K562 (cell line): ENCODE measurements at regions not wholly inside any gene's neighbourhood (a gene's known extent, or its start where the extent isn't known, plus 50 kb on each side); places are given as distances from the start of the nearest gene placed in this dataset.

ENCODE experiments used
- ATAC-seq: fragments of 200-7000 bp; cut with Tn5 transposase; 3 replicates; pipeline ENCODE4 v1.9.1; 2020; ENCODE audit warnings: moderate library complexity
- BruUV-seq: library from RNA; stranded (reverse); fragments of 400-500 nt; replicated peaks from 2 replicates; lab custom pipeline; 2021; lab: Mats Ljungman, UMichigan
- CTCF ChIA-PET: fragments of 300-600 bp; formaldehyde crosslinking; extraction: SDS; loops from one replicate; lab custom pipeline; 2021; ENCODE audit warnings: low intra/inter-chr PET ratio; lab: Yijun Ruan, JAX
- POLR2A ChIA-PET: fragments of 300-600, 350-650 bp; sonication (Branson Sonifier 250); formaldehyde crosslinking; extraction: SDS; loops from one replicate; lab custom pipeline; 2021; ENCODE audit warnings: antibody characterized with exemption, inconsistent platforms; lab: Yijun Ruan, JAX
- DNase-seq, 4 experiments: peaks; one replicate each; pipeline versions ENCODE4 v3.0.0 to v3.0.0-alpha.2; 2011 to 2018; ENCODE audit warnings: low spot score in 3 of 4, mixed read lengths in 3 of 4; ENCODE audit errors: extremely low read depth in 1 of 4
- FAIRE-seq: peaks from 2 replicates; lab custom pipeline; 2011; peaks lifted over from hg19 to GRCh38; lab: Jason Lieb, UNC
- H2AFZ ChIP-seq: 2 replicates; pipeline ENCODE4 v1.6.0; 2011; ENCODE audit warnings: low read depth, low read length, control low read depth, inconsistent platforms
- H3K27ac ChIP-seq: fragments of 200-600 bp; 3 replicates; pipeline ENCODE4 v1.8.0; 2011; ENCODE audit warnings: low read depth, mild to moderate bottlenecking, control low read depth, inconsistent platforms, low read length, moderate library complexity, mixed read lengths; ENCODE audit errors: extremely low read depth
- H3K27me3 ChIP-seq, 2 experiments: fragments of 300-600 bp in 1 of 2; 2 replicates in 1 of 2; 3 replicates in 1 of 2; pipeline versions ENCODE4 v1.6.0 to v1.8.0; 2011; ENCODE audit warnings: inconsistent platforms in 2 of 2, low read length in 2 of 2, mild to moderate bottlenecking in 1 of 2, mixed read lengths in 1 of 2, moderate library complexity in 1 of 2; ENCODE audit not compliant: control insufficient read depth in 2 of 2, insufficient read depth in 2 of 2
- H3K36me3 ChIP-seq: fragments of 300-600 bp; 3 replicates; pipeline ENCODE4 v1.8.0; 2011; ENCODE audit warnings: mild to moderate bottlenecking, low read length, inconsistent platforms; ENCODE audit not compliant: control insufficient read depth, insufficient read depth
- H3K4me1 ChIP-seq, 2 experiments: fragments of 200-600 bp in 1 of 2; replicated peaks in 1 of 2; 2 replicates in 1 of 2; 3 replicates in 1 of 2; pipeline versions ENCODE4 v1.5.1 to v1.8.0; 2011; ENCODE audit warnings: inconsistent platforms in 2 of 2, low read length in 2 of 2, mild to moderate bottlenecking in 1 of 2, mixed read lengths in 1 of 2, moderate library complexity in 1 of 2; ENCODE audit not compliant: control insufficient read depth in 2 of 2, insufficient read depth in 2 of 2
- H3K4me2 ChIP-seq: 2 replicates; pipeline ENCODE4 v1.6.1; 2011; ENCODE audit warnings: low read length, control low read depth, inconsistent platforms, mixed read lengths; ENCODE audit not compliant: insufficient read depth
- H3K4me3 ChIP-seq: fragments of 200-600 bp; sonication (generic), shearing (Covaris generic); 2 replicates; pipeline ENCODE4 v1.5.1; 2016; ENCODE audit warnings: control low read depth, inconsistent platforms
- H3K79me2 ChIP-seq: fragments of 200-600 bp; 3 replicates; pipeline ENCODE4 v1.8.0; 2011; ENCODE audit warnings: low read length, inconsistent platforms; ENCODE audit not compliant: control insufficient read depth, insufficient read depth
- H3K9ac ChIP-seq, 2 experiments: 2 replicates each; pipeline versions ENCODE4 v1.6.0 to v1.6.1; 2011; ENCODE audit warnings: low read depth in 2 of 2, low read length in 2 of 2, control low read depth in 1 of 2, inconsistent platforms in 1 of 2, mild to moderate bottlenecking in 1 of 2, mixed read lengths in 1 of 2; ENCODE audit not compliant: insufficient read depth in 1 of 2
- H3K9me1 ChIP-seq: one replicate; pipeline ENCODE4 v1.6.0; 2011; ENCODE audit warnings: inconsistent platforms, mild to moderate bottlenecking, low read length, moderate library complexity; ENCODE audit not compliant: control insufficient read depth, insufficient read depth
- H3K9me3 ChIP-seq: replicated peaks from 2 replicates; pipeline ENCODE4 v1.5.1; 2011; ENCODE audit warnings: low read depth, low read length, inconsistent platforms; ENCODE audit not compliant: control insufficient read depth, insufficient read depth
- H4K20me1 ChIP-seq: replicated peaks from 2 replicates; pipeline ENCODE4 v1.6.1; 2011; ENCODE audit warnings: low read length, inconsistent platforms, mixed read lengths; ENCODE audit not compliant: control insufficient read depth, insufficient read depth
- ARID1B ChIP-seq: fragments of 450-650 bp; IDR thresholded peaks from 2 replicates; pipeline ENCODE4 v1.6.1; 2016; ENCODE audit warnings: antibody characterized with exemption, mild to moderate bottlenecking, inconsistent platforms
- BACH1 ChIP-seq: fragments of 200-800 bp; sonication (Bioruptor generic); IDR thresholded peaks from 2 replicates; pipeline ENCODE4 v1.6.1; 2016; ENCODE audit warnings: missing genetic modification characterization, missing compliant biosample characterization
- C11orf30 ChIP-seq: fragments of 450-650 bp; IDR thresholded peaks from 2 replicates; pipeline ENCODE4 v1.6.1; 2016; ENCODE audit warnings: low read depth, mild to moderate bottlenecking
- DIDO1 ChIP-seq: fragments of 450-650 bp; IDR thresholded peaks from 2 replicates; pipeline ENCODE4 v1.6.1; 2016; ENCODE audit warnings: low read depth, missing biosample characterization, missing genetic modification characterization
- DPF2 ChIP-seq: fragments of 450-650 bp; IDR thresholded peaks from 2 replicates; pipeline ENCODE4 v1.6.1; 2016
- EWSR1 ChIP-seq: fragments of 450-650 bp; IDR thresholded peaks from 2 replicates; pipeline ENCODE4 v1.6.1; 2018; ENCODE audit warnings: borderline replicate concordance, mild to moderate bottlenecking, low read depth, moderate library complexity; ENCODE audit not compliant: partially characterized antibody
- FOXA3 ChIP-seq, 2 experiments: fragments of 450-650 bp in 1 of 2; sonication (generic) in 1 of 2; formaldehyde crosslinking; IDR thresholded peaks in 1 of 2; conservative IDR thresholded peaks in 1 of 2; 2 replicates each; pipeline versions ENCODE4 v1.4.0 to v1.8.0; 2020 to 2022; ENCODE audit warnings: mild to moderate bottlenecking in 2 of 2, missing genetic modification reagents in 1 of 2
- MAFF ChIP-seq: IDR thresholded peaks from 2 replicates; pipeline ENCODE4 v1.6.1; 2012; ENCODE audit warnings: low read length, improper control_type of control experiment
- MAFG ChIP-seq: fragments of 450-650 bp; conservative IDR thresholded peaks from 2 replicates; pipeline ENCODE4 v1.6.1; 2016; ENCODE audit warnings: missing genetic modification characterization, missing compliant biosample characterization
- MAFK ChIP-seq: IDR thresholded peaks from 2 replicates; pipeline ENCODE4 v1.6.1; 2011; ENCODE audit warnings: low read length, improper control_type of control experiment
- MYNN ChIP-seq, 2 experiments: sonication (generic); formaldehyde crosslinking in 1 of 2; IDR thresholded peaks; 2 replicates each; pipeline versions ENCODE4 v1.5.0 to v1.6.1; 2016 to 2020; ENCODE audit warnings: antibody characterized with exemption in 1 of 2, missing genetic modification reagents in 1 of 2
- NFE2 ChIP-seq: IDR thresholded peaks from 2 replicates; pipeline ENCODE4 v1.6.1; 2014; ENCODE audit warnings: antibody characterized with exemption, low read depth
- NONO ChIP-seq, 2 experiments: fragments of 200-400 bp in 1 of 2; fragments of 450-650 bp in 1 of 2; formaldehyde crosslinking in 1 of 2; IDR thresholded peaks; 2 replicates each; pipeline ENCODE4 v1.6.1; 2017; ENCODE audit warnings: low read depth in 2 of 2, mild to moderate bottlenecking in 2 of 2, moderate library complexity in 2 of 2, low read length in 1 of 2
- NR2C1 ChIP-seq, 2 experiments: fragments of 450-650 bp; IDR thresholded peaks; 2 replicates each; pipeline ENCODE4 v1.6.1; 2017; ENCODE audit warnings: mild to moderate bottlenecking in 2 of 2, antibody characterized with exemption in 1 of 2, inconsistent platforms in 1 of 2, missing compliant biosample characterization in 1 of 2, missing genetic modification characterization in 1 of 2
- PHF20 ChIP-seq: fragments of 450-650 bp; IDR thresholded peaks from 2 replicates; pipeline ENCODE4 v1.6.1; 2018; ENCODE audit not compliant: partially characterized antibody
- PKNOX1 ChIP-seq: fragments of 450-650 bp; IDR thresholded peaks from 2 replicates; pipeline ENCODE4 v1.6.1; 2016
- SMARCA4 ChIP-seq: fragments of 450-650 bp; IDR thresholded peaks from 2 replicates; pipeline ENCODE4 v1.6.1; 2016
- SOX6 ChIP-seq: fragments of 450-650 bp; IDR thresholded peaks from 2 replicates; pipeline ENCODE4 v1.6.1; 2014; ENCODE audit warnings: mild to moderate bottlenecking
- VEZF1 ChIP-seq: fragments of 200-800 bp; sonication (Bioruptor generic); IDR thresholded peaks from 2 replicates; pipeline ENCODE4 v1.6.1; 2017; ENCODE audit warnings: missing genetic modification characterization, missing compliant biosample characterization
- ZFX ChIP-seq: sonication (generic); formaldehyde crosslinking; IDR thresholded peaks from 2 replicates; pipeline ENCODE4 v1.8.0; 2022; ENCODE audit warnings: mild to moderate bottlenecking, missing genetic modification reagents, moderate library complexity
- ZNF282 ChIP-seq: sonication (generic); formaldehyde crosslinking; IDR thresholded peaks from 2 replicates; pipeline ENCODE4 v1.8.1; 2023; ENCODE audit warnings: missing genetic modification reagents
- ZNF316 ChIP-seq: fragments of 450-650 bp; IDR thresholded peaks from 2 replicates; pipeline ENCODE4 v1.6.1; 2016
- WGBS: fragments of 100-300 bp; shearing (Covaris generic); methylation state at CpG from one replicate; pipeline ENCODE4 v1.1.6; 2016; ENCODE audit warnings: low coverage, mixed read lengths; ENCODE audit not compliant: insufficient coverage; ENCODE audit errors: missing lambda C conversion rate; 5-methylcytosine and 5-hydroxymethylcytosine counted together
- in situ Hi-C: fragments of 300-500 bp; cut with MboI; formaldehyde crosslinking; loops from 4 replicates; pipeline ENCODE4 v1.15.0; 2018; ENCODE audit warnings: inconsistent platforms, mixed read lengths
- intact Hi-C: fragments of 100-400 bp; cut with micrococcal nuclease; formaldehyde crosslinking; loops from 2 replicates; pipeline ENCODE4 v1.14.2; 2022

GRCh38 chr7:24477398-24478136 is 95.7 kb upstream of the PALS2 start:
- in situ Hi-C loops, result no loop called here
- FAIRE-seq (peak; percentile 87), DNase-seq (peak; percentile 16 to 59 (median 40)), ATAC-seq (peak; percentile 90)
- Histone ChIP-seq H3K27ac (peak overlapping the region; percentile 39; the same call in 2 of the 3 replicates), H3K4me1 (peaks cover 0 to 7% of the 10 kb centered on the region in 2 experiments; a peak in 1 of 5 replicates), H4K20me1 (no peaks in the 10 kb centered on the region), H3K4me3 (no peak overlapping the region), H3K27me3 (no peaks in the 10 kb centered on the region), H3K4me2 (0 out of 2 replicates have a peak overlapping the region, but pooled peaks have one; percentile 28), H3K79me2 (no peaks in the 10 kb centered on the region), H3K36me3 (no peaks in the 10 kb centered on the region), H3K9me1 (no peaks in the 10 kb centered on the region), H2AFZ (peak overlapping the region; percentile 86), H3K9ac (no peak overlapping the region), H3K9me3 (no peaks in the 10 kb centered on the region)
- POLR2A ChIA-PET, result interaction anchor here (0.8 to 1.5 kb wide), 2 partner anchors 12 to 22 kb away, joined by 3 to 4 read pairs; no protein-coding TSS in a partner anchor
- CTCF ChIA-PET, result no interaction called here
- intact Hi-C loops, result no loop called here
- 6% methylated on average over 5 of the region's 5 CpGs for WGBS
- BruUV-seq, result no TSS peak
- no peak for TF ChIP-seq PHF20
- peak; percentile 92 for TF ChIP-seq ZNF316
- peak; percentile 46 to 61; a peak in 3 of 4 replicates for TF ChIP-seq FOXA3 (CRISPR knock-in tag; conservative IDR thresholded peaks at IDR 0.05 in 1 of 2, IDR thresholded peaks at IDR 0.05 in 1 of 2)
- TF ChIP-seq ZFX (CRISPR knock-in tag), result no peak
- peak; percentile 30; the same call in 1 of the 2 replicates for TF ChIP-seq SOX6
- peak; percentile 85 for TF ChIP-seq MAFK
- peak; percentile 94 for TF ChIP-seq NFE2
- TF ChIP-seq BACH1 (tag), result peak; percentile 59; the same call in 1 of the 2 replicates
- peak; percentile 90 for TF ChIP-seq PKNOX1
- no peak for TF ChIP-seq EWSR1
- no peak for TF ChIP-seq NR2C1 (IDR thresholded peaks at IDR 0.05)
- TF ChIP-seq NR2C1 (tag; IDR thresholded peaks at IDR 0.05), result no peak
- peak; percentile 66 for TF ChIP-seq VEZF1 (CRISPR knock-in tag)
- peak; percentile 87 for TF ChIP-seq MAFF
- no peak for TF ChIP-seq ZNF282 (CRISPR knock-in tag)
- TF ChIP-seq MAFG (tag), result peak; percentile 85
- peak; percentile 91 for TF ChIP-seq C11orf30
- TF ChIP-seq ARID1B, result no peak
- TF ChIP-seq DPF2, result peak; percentile 48; the same call in 1 of the 2 replicates
- peak; percentile 99 for TF ChIP-seq MYNN (IDR thresholded peaks at IDR 0.05)
- peak; percentile 80; the same call in 1 of the 2 replicates for TF ChIP-seq MYNN (CRISPR knock-in tag; IDR thresholded peaks at IDR 0.05)
- TF ChIP-seq NONO (IDR thresholded peaks at IDR 0.05; ENCODE audit: low read depth in 2 of 2, low read length in 1 of 2), result no peak
- 0 out of 2 replicates have a peak, but pooled peaks have one; percentile 36 for TF ChIP-seq SMARCA4
- no peak for TF ChIP-seq DIDO1
